ENCODE measurements at regions not wholly inside any gene's neighbourhood (a gene's known extent, or its start where the extent isn't known, plus 50 kb on each side); places are given as distances from the start of the nearest gene placed in this dataset.

DNA sequence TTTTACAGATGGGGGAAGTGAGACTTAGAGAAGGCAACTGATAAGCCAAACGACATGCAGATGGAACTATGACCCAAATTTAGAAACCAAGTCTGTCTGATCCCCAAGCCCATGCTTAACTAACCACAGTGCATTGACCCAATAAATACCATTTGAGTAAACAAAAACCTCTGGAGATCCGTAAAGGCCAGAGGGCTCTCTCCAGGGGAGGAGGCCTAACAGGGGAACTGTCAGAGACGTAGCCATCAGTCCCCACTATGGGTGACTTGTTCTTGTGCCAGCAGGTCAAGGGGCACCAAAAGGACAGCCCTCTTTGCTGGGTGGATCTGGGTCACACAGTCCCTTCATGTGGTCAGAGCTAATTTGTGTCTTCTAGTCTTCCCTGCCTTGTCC, 420.2 kb downstream of the BCOR start:
- TF ChIP-seq CTCF (conservative IDR thresholded peaks at IDR 0.05; ENCODE audit: low read depth, low read length) (no peak), EZH2 (IDR thresholded peaks at IDR 0.05; ENCODE audit: low read length, unreplicated experiment) (no peak), EZH2phosphoT487 (IDR thresholded peaks at IDR 0.05; ENCODE audit: borderline replicate concordance, low read length) (no peak)
